HG03159 (cell line): ENCODE measurements at regions not wholly inside any gene's neighbourhood (a gene's known extent, or its start where the extent isn't known, plus 50 kb on each side); places are given as distances from the start of the nearest gene placed in this dataset.

Experiments
- ATAC-seq: cut with Tn5 transposase; IDR thresholded peaks from one replicate; pipeline ENCODE4 v1.9.1; 2021; ENCODE audit warnings: mild to moderate bottlenecking, moderate library complexity; ENCODE audit not compliant: unreplicated experiment

GRCh38 chr10:84076047-84076388 is 63.3 kb upstream of the GHITM start:
- ATAC-seq: no peak

GRCh38 chr10:84076540-84077195 is 62.6 kb upstream of the GHITM start:
- ATAC-seq: peak; percentile 73

GRCh38 chr10:84077768-84078167 is 61.5 kb upstream of the GHITM start:
- no peak for ATAC-seq

- no peak for ATAC-seq
Observed at GRCh38 chr10:84078771-84079170, 60.5 kb upstream of the GHITM start.

- no peak for ATAC-seq
Observed at GRCh38 chr10:84084342-84084741, 55.0 kb upstream of the GHITM start.

GRCh38 chr10:84087202-84087601 is 52.1 kb upstream of the GHITM start:
- no peak for ATAC-seq

GRCh38 chr10:84088626-84089025 is 50.7 kb upstream of the GHITM start:
- ATAC-seq: no peak

- ATAC-seq: no peak
Observed at GRCh38 chr10:84089162-84089561, 50.1 kb upstream of the GHITM start.
